Heart right ventricle (tissue), 16 donors: ENCODE measurements at regions not wholly inside any gene's neighbourhood (a gene's known extent, or its start where the extent isn't known, plus 50 kb on each side); places are given as distances from the start of the nearest gene placed in this dataset.

Experiments
- ATAC-seq, 8 donors: fragments of 200-7000 bp; cut with Tn5 transposase; one replicate each; pipeline ENCODE4 v1.9.1; 2020; ENCODE audit warnings: mild to moderate bottlenecking in 8 of 8, moderate library complexity in 8 of 8, moderate number of reproducible peaks in 1 of 8
- DNase-seq, 2 donors: peaks; one replicate each; pipeline ENCODE4 v3.0.0-alpha.2; 2020
- H3K27ac ChIP-seq, 10 donors: fragments of 200-600 bp; sonication (generic) in 2 of 10; one replicate each; pipeline versions ENCODE4 v1.5.0 to v1.8.0; 2020 to 2022; ENCODE audit warnings: mild to moderate bottlenecking in 3 of 10
- H3K27me3 ChIP-seq, 7 donors: fragments of 200-600 bp; one replicate each; pipeline ENCODE4 v1.8.0; 2021 to 2022; ENCODE audit warnings: mild to moderate bottlenecking in 2 of 7
- H3K36me3 ChIP-seq, 9 donors: fragments of 200-600 bp; sonication (generic) in 1 of 9; one replicate each; pipeline versions ENCODE4 v1.5.0 to v1.8.0; 2020 to 2022; ENCODE audit warnings: mild to moderate bottlenecking in 2 of 9
- H3K4me1 ChIP-seq, 9 donors: fragments of 200-600 bp; sonication (generic) in 1 of 9; one replicate each; pipeline versions ENCODE4 v1.5.0 to v1.8.0; 2020 to 2022; ENCODE audit warnings: mild to moderate bottlenecking in 4 of 9
- H3K4me3 ChIP-seq, 10 donors: fragments of 200-600 bp; sonication (generic) in 2 of 10; one replicate each; pipeline versions ENCODE4 v1.5.0 to v1.8.0; 2020 to 2022; ENCODE audit warnings: mild to moderate bottlenecking in 7 of 10, moderate library complexity in 2 of 10
- H3K9me3 ChIP-seq, 11 donors: fragments of 200-600 bp in 10 of 11; sonication (generic) in 2 of 11; one replicate each; pipeline versions ENCODE4 v1.5.0 to v1.8.0; 2013 to 2022; ENCODE audit warnings: mild to moderate bottlenecking in 2 of 11, control low read depth in 1 of 11, moderate library complexity in 1 of 11
- CTCF ChIP-seq, 9 donors: fragments of 200-600 bp; sonication (generic) in 2 of 9; IDR thresholded peaks; one replicate each; pipeline versions ENCODE4 v1.5.0 to v1.8.0; 2021 to 2022; ENCODE audit warnings: antibody characterized with exemption in 9 of 9, mild to moderate bottlenecking in 5 of 9, moderate library complexity in 1 of 9
- WGBS, 2 donors: extraction: QIAGEN DNeasy Blood & Tissue Kit; methylation state at CpG; one replicate each; pipeline ENCODE4 v1.1.7; 2013; ENCODE audit warnings: inconsistent platforms in 1 of 2; 5-methylcytosine and 5-hydroxymethylcytosine counted together
- intact Hi-C, 10 donors: fragments of 100-400 bp; cut with DNase I; formaldehyde crosslinking; loops; one replicate each; pipeline versions ENCODE4 v1.11.1 to v1.14.2; 2022
- donor health status: Arrhythmogenic right ventricular cardiomyopathy.
- donor health status: ischemic (EF 13 %, LVEDD 7.1; RV severe dilation, severe dysfunction).
- donor health status: healthy with polysubstance abuse.
- donor health status: DM: no; HTN: yes; CAD: no.
- donor health status: DM: no; HTN: no; CAD: no.
- donor health status: ischemic (EF 25% LVEDD 6.9; RV normal size, moderate dysfunction).
- donor health status: ischemic (EF 25% LVEDD 5.7; RV mildly dilated, moderate dysfunction).
- donor health status: healthy.
- donor health status: DM: yes; HTN: yes; CAD: no.
- donor health status: Ischemic cardiomyopathy.
- donor health status: ischemic (EF 35%, LVEDD 5.7; RV mildly dilated, moderate dysfunction).
- donor health status: nonischemic (EF 11% LVEDD 7.7; RV severe dilation, severe dysfunction).
- donor health status: DM: yes; HTN: yes; CAD: no.
- donor health status: PGD.
- donor health status: ischemic (EF 29% LVEDD 5.4; RV normal size, mild dysfunction).
- donor health status: nonischemic (EF 23%, LVEDD 6.1; RV moderate dilation, normal function).

DNA sequence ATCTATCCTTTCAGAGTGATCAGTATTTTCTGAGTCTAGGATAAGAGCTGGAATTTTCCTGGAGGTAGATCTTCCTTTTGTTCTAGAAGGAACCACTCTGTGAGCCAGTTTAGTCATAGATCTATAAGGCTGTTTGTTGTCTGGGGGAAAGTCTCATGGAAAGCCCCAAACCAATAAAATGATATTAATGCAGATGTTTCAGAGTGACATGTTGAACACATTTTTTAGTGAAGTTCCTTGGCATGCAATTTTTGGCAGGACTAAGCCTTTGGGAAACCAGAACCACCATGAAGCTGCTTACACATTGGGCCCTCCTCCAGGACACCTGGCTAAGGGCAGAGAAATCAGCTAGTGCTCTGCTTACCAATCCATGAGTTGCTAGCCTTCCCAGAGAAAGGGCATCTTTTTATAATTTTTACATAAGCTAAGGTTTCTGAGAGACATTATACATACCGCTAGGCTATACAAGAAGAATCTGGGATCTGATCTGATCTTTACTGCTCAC is 101.5 kb upstream of the PCED1B start:
- TF ChIP-seq CTCF (IDR thresholded peaks at IDR 0.05) = no peak
- no peak for ATAC-seq
- Histone ChIP-seq H3K9me3 (peaks cover 0 to 8% (median 0%) of the 10 kb centered on the region in 11 donors), H3K27ac (no peak overlapping the region), H3K27me3 (no peaks in the 10 kb centered on the region), H3K36me3 (no peaks in the 10 kb centered on the region), H3K4me1 (no peaks in the 10 kb centered on the region), H3K4me3 (no peak overlapping the region)
- WGBS, 2 donors = 95 to 96% methylated on average over 1 of the region's 1 CpG
- DNase-seq = no peak
- intact Hi-C loops = no loop called here

DNA sequence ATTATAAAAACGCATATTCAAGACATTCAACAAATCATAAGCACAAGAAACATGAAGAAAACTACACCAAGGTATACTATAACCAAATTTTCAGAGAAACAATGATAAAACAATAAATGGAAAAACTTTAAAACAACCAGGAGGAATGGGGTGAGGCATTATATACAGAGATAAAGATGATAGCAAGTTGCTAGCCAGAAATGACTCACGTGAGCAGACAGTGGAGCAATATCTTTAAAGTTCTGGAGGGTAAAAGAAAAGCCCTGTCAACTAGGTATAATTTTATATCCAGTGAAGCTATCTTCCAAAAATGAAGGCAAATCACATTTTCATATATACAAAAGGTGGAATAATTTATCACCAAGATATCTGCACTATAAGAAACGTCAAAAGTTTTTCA is 97.8 kb upstream of the PCED1B start:
- no peak for TF ChIP-seq CTCF (IDR thresholded peaks at IDR 0.05)
- DNase-seq (no peak), ATAC-seq (no peak)
- WGBS, 2 donors = 72 to 83% methylated on average over 3 of the region's 3 CpGs
- intact Hi-C loops = loop anchor here in 1 of 10 donors (5.0 kb wide), 1 partner anchor 639 kb away; no protein-coding TSS in a partner anchor
- Histone ChIP-seq H3K4me3 (no peak overlapping the region), H3K27ac (no peak overlapping the region), H3K36me3 (no peaks in the 10 kb centered on the region), H3K27me3 (peaks cover 0 to 10% (median 0%) of the 10 kb centered on the region in 7 donors), H3K9me3 (no peaks in the 10 kb centered on the region), H3K4me1 (no peaks in the 10 kb centered on the region)

DNA sequence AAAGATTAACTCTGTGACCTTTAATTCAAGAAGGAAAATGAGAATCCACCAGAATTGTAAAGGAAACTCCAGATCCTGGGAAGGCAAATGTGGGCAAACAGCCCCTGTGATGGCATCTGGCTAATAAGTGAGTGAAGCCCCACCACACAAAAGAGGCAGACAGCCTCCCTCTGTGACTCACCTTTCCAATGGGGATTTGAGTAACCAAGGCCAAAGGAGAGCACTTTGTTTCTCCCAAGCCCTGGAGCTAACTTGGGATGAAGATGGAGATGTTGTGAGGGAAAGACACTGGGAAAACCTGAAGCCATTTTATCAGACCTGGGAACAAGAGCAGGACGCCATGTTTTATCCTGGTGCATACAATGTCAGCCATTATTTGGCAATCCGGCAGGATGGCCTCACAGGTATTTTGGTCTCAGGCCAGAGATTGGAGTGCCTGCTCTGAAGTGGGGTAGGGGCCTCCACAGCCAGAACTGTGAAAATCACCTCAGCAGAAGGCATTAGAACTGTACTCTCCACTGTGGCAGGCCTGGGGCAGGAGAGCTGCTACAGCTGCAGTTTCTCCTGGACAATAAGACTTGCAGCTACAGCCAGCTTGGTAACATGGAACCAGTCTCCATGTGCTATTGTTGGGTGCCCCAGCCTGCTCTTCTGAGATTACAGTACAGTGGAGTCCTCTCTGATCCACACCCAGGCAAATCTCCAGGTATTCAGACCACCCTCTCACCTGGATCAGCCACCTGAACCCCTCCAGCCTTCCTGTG is 96.6 kb upstream of the PCED1B start:
- Histone ChIP-seq H3K27me3 (peaks cover 0 to 10% (median 0%) of the 10 kb centered on the region in 7 donors), H3K27ac (no peak overlapping the region), H3K4me3 (no peak overlapping the region), H3K36me3 (no peaks in the 10 kb centered on the region), H3K4me1 (no peaks in the 10 kb centered on the region), H3K9me3 (no peaks in the 10 kb centered on the region)
- ATAC-seq (peak in 1 of 8 donors; percentile 29), DNase-seq (no peak)
- 87 to 97% methylated on average over 2 of the region's 2 CpGs for WGBS, 2 donors
- intact Hi-C loops = loop anchor here in 1 of 10 donors (5.0 kb wide), 1 partner anchor 641 kb away; no protein-coding TSS in a partner anchor
- no peak for TF ChIP-seq CTCF (IDR thresholded peaks at IDR 0.05)

DNA sequence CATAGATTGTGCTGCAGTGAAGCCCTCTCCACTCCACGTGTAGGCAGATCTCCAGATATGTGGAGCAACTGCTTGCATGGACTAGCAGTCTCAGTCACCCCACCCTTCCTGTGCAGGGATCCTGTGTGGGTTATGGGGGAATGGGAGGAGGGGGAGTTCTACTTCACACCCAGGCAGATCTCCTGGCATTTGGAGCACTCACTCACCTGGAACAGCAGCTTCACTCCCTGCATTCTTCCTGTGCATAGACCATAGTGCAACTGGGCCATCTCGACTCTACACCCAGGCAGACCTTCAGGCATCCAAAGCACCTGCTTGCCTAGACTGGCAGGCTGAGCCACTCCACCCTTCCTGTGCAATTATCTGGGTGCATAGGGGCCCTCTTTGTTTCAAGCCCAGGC is 96.0 kb upstream of the PCED1B start:
- TF ChIP-seq CTCF (IDR thresholded peaks at IDR 0.05) = no peak
- intact Hi-C loops = loop anchor here in 1 of 10 donors (5.0 kb wide), 1 partner anchor 641 kb away; no protein-coding TSS in a partner anchor
- H3K9me3 ChIP-seq = no peaks in the 10 kb centered on the region
- 62 to 66% methylated on average over 2 of the region's 2 CpGs for whole genome bisulfite sequencing, 2 donors
- DNase-seq (no peak), ATAC-seq (peak in 1 of 8 donors; percentile 19)
- H3K36me3 ChIP-seq = no peaks in the 10 kb centered on the region
- no peak overlapping the region for H3K27ac ChIP-seq
- peaks cover 0 to 10% (median 0%) of the 10 kb centered on the region in 7 donors for H3K27me3 ChIP-seq
- H3K4me3 ChIP-seq = no peak overlapping the region
- no peaks in the 10 kb centered on the region for H3K4me1 ChIP-seq
